Fibroblast of peridontal ligament (primary cell): ENCODE measurements at regions not wholly inside any gene's neighbourhood (a gene's known extent, or its start where the extent isn't known, plus 50 kb on each side); places are given as distances from the start of the nearest gene placed in this dataset.

Source experiments
- DNase-seq: peaks from one replicate; pipeline ENCODE4 v3.0.0-alpha.2; 2010; ENCODE audit errors: extremely low read depth

- DNase-seq = peak; percentile 83
These were observed 328.7 kb downstream of the PCDH18 start for GRCh38 chr4:137203601-137204000.

- no peak for DNase-seq
These were observed 332.0 kb downstream of the PCDH18 start for GRCh38 chr4:137200322-137200721.

- no peak for DNase-seq
These were observed 333.5 kb downstream of the PCDH18 start for GRCh38 chr4:137198791-137199190.

GRCh38 chr4:137194670-137195069 is 337.6 kb downstream of the PCDH18 start:
- DNase-seq = no peak

GRCh38 chr4:137193564-137193963 is 338.7 kb downstream of the PCDH18 start:
- no peak for DNase-seq

GRCh38 chr4:137181293-137181899 is 350.9 kb downstream of the PCDH18 start:
- DNase-seq = no peak

GRCh38 chr4:137180349-137180748 is 351.9 kb downstream of the PCDH18 start:
- no peak for DNase-seq

- DNase-seq = peak; percentile 52
These were observed 375.5 kb downstream of the PCDH18 start for GRCh38 chr4:137156807-137157206.

GRCh38 chr4:137156054-137156453 is 376.2 kb downstream of the PCDH18 start:
- peak; percentile 99 for DNase-seq

- DNase-seq = no peak
These were observed 401.1 kb downstream of the PCDH18 start for GRCh38 chr4:137131201-137131600.

GRCh38 chr4:137129845-137130244 is 402.4 kb downstream of the PCDH18 start:
- DNase-seq = no peak

- peak; percentile 84 for DNase-seq
These were observed 402.9 kb downstream of the PCDH18 start for GRCh38 chr4:137129441-137129840.

- DNase-seq = peak; percentile 80
These were observed 407.3 kb downstream of the PCDH18 start for GRCh38 chr4:137125011-137125410.

GRCh38 chr4:137124278-137124932 is 407.9 kb downstream of the PCDH18 start:
- DNase-seq = peak; percentile 92

GRCh38 chr4:137122876-137123275 is 409.4 kb downstream of the PCDH18 start:
- no peak for DNase-seq

- no peak for DNase-seq
These were observed 416.1 kb downstream of the PCDH18 start for GRCh38 chr4:137116144-137116543.

GRCh38 chr4:137106733-137107132 is 425.6 kb downstream of the PCDH18 start:
- DNase-seq = peak; percentile 52

- DNase-seq = no peak
These were observed 426.0 kb downstream of the PCDH18 start for GRCh38 chr4:137106287-137106686.

- no peak for DNase-seq
These were observed 441.3 kb downstream of the PCDH18 start for GRCh38 chr4:137090951-137091350.

GRCh38 chr4:137083571-137084135 is 448.6 kb downstream of the PCDH18 start:
- DNase-seq = peak; percentile 68

GRCh38 chr4:137082061-137082460 is 450.2 kb downstream of the PCDH18 start:
- DNase-seq = peak; percentile 62

- DNase-seq = no peak
These were observed 455.4 kb downstream of the PCDH18 start for GRCh38 chr4:137076908-137077307.

- no peak for DNase-seq
These were observed 456.7 kb downstream of the PCDH18 start for GRCh38 chr4:137075586-137075985.
